ENCODE measurements at regions not wholly inside any gene's neighbourhood (a gene's known extent, or its start where the extent isn't known, plus 50 kb on each side); places are given as distances from the start of the nearest gene placed in this dataset.

DNA sequence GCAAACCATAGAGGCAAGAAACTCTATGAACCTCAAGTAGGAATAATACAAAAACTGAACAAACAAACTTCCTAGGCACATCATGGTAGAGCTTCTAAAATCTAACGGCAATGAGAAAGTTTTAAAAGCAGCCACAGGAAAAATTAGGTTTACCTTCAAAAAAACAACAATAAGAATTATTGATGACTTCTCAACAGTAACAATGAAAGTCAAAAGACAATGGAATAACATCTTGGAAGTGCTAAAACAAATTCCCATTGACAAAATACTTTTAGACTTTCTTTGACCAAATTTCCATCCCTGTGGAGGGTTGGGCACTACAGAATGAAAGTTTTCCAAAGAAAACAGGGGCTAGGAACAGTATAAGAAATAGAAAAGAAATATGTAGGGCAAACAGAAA is 222.9 kb upstream of the ERCC4 start:
- Histone ChIP-seq H3K36me3 (replicated peaks in 1 of 2; ENCODE audit: control insufficient read depth in 1 of 2, insufficient read depth in 2 of 2, low read length in 1 of 2) (no peaks in the 10 kb centered on the region), H3K9me2 (no peaks in the 10 kb centered on the region), H3F3A (replicated peaks; ENCODE audit: insufficient read depth) (no peaks in the 10 kb centered on the region), H4K20me1 (ENCODE audit: insufficient read depth) (no peaks in the 10 kb centered on the region), H3K9ac (no peak overlapping the region), H3K4me3 (ENCODE audit: low read depth in 2 of 2, low read length in 1 of 2) (no peak overlapping the region), H3K27ac (ENCODE audit: low read depth in 2 of 2, low read length in 1 of 2) (no peak overlapping the region), H3K79me2 (ENCODE audit: insufficient read depth) (no peaks in the 10 kb centered on the region), H2AFZ (ENCODE audit: low read depth) (no peak overlapping the region), H3K4me2 (no peak overlapping the region), H3K4me1 (ENCODE audit: control insufficient read depth in 1 of 2, insufficient read depth in 2 of 2, low read depth in 1 of 2, low read length in 1 of 2) (no peaks in the 10 kb centered on the region), H3K27me3 (ENCODE audit: insufficient read depth) (no peaks in the 10 kb centered on the region), H3K9me3 (no peaks in the 10 kb centered on the region)
- ChIA-PET CTCF (no interaction called here), POLR2A (no interaction called here)
- no peak for DNase-seq
- TF ChIP-seq USF1 (IDR thresholded peaks at IDR 0.05; ENCODE audit: borderline replicate concordance, low read depth) = no peak
- no peak for TF ChIP-seq MEF2A (IDR thresholded peaks at IDR 0.05; ENCODE audit: borderline replicate concordance, low read depth)
- TF ChIP-seq TAF1 (IDR thresholded peaks at IDR 0.05; ENCODE audit: borderline replicate concordance, low read depth, low read length) = no peak
- TF ChIP-seq, protein P1, sequence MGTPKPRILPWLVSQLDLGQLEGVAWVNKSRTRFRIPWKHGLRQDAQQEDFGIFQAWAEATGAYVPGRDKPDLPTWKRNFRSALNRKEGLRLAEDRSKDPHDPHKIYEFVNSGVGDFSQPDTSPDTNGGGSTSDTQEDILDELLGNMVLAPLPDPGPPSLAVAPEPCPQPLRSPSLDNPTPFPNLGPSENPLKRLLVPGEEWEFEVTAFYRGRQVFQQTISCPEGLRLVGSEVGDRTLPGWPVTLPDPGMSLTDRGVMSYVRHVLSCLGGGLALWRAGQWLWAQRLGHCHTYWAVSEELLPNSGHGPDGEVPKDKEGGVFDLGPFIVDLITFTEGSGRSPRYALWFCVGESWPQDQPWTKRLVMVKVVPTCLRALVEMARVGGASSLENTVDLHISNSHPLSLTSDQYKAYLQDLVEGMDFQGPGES (IDR thresholded peaks at IDR 0.05; ENCODE audit: low read depth, low read length) = no peak
- no peak for TF ChIP-seq GABPA (IDR thresholded peaks at IDR 0.05; ENCODE audit: low read depth)
- TF ChIP-seq SMC3 (IDR thresholded peaks at IDR 0.05; ENCODE audit: low read depth, low read length) = no peak
- TF ChIP-seq FOXJ3 (CRISPR knock-in tag; IDR thresholded peaks at IDR 0.05) = no peak
- TF ChIP-seq, protein P2, sequence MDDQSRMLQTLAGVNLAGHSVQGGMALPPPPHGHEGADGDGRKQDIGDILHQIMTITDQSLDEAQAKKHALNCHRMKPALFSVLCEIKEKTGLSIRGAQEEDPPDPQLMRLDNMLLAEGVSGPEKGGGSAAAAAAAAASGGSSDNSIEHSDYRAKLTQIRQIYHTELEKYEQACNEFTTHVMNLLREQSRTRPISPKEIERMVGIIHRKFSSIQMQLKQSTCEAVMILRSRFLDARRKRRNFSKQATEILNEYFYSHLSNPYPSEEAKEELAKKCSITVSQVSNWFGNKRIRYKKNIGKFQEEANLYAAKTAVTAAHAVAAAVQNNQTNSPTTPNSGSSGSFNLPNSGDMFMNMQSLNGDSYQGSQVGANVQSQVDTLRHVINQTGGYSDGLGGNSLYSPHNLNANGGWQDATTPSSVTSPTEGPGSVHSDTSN (IDR thresholded peaks at IDR 0.05) = no peak
- no peak for TF ChIP-seq SIN3A (IDR thresholded peaks at IDR 0.05; ENCODE audit: borderline replicate concordance, low read depth, low read length)
- TF ChIP-seq EP300 (IDR thresholded peaks at IDR 0.05; ENCODE audit: borderline replicate concordance in 1 of 2, low read depth in 1 of 2, low read length in 1 of 2) = no peak
- TF ChIP-seq ZBTB33 (IDR thresholded peaks at IDR 0.05; ENCODE audit: borderline replicate concordance, low read depth) = no peak
- no peak for TF ChIP-seq REST (IDR thresholded peaks at IDR 0.05; ENCODE audit: low read depth, low read length)
- TF ChIP-seq ELF1 (IDR thresholded peaks at IDR 0.05) = no peak
- TF ChIP-seq TCF12 (IDR thresholded peaks at IDR 0.05) = no peak
- TF ChIP-seq EZH2phosphoT487 (IDR thresholded peaks at IDR 0.05; ENCODE audit: borderline replicate concordance, low read depth) = no peak
- TF ChIP-seq FOXM1 (IDR thresholded peaks at IDR 0.05; ENCODE audit: low read depth) = no peak
- TF ChIP-seq YY1 (IDR thresholded peaks at IDR 0.05; ENCODE audit: low read depth) = no peak
- WGBS (ENCODE audit: low lambda C conversion rate) = 0% methylated on average over 1 of the region's 1 CpG

Data from SK-N-SH (cell line).